HG03442 (cell line): ENCODE measurements at regions not wholly inside any gene's neighbourhood (a gene's known extent, or its start where the extent isn't known, plus 50 kb on each side); places are given as distances from the start of the nearest gene placed in this dataset.

Experiments used
- ATAC-seq: cut with Tn5 transposase; IDR thresholded peaks from one replicate; pipeline ENCODE4 v1.9.1; 2021; ENCODE audit warnings: mild to moderate bottlenecking, moderate library complexity; ENCODE audit not compliant: unreplicated experiment

- no peak for ATAC-seq
These were observed 122.8 kb upstream of the MAP3K1 start for GRCh38 chr5:56692359-56693219.

- ATAC-seq = no peak
These were observed 126.9 kb upstream of the MAP3K1 start for GRCh38 chr5:56688402-56688801.

GRCh38 chr5:56686337-56687195 lies 128.8 kb upstream of the MAP3K1 start:
- peak; percentile 64 for ATAC-seq

- ATAC-seq = no peak
These were observed 129.7 kb upstream of the MAP3K1 start for GRCh38 chr5:56685503-56686217.

GRCh38 chr5:56684159-56684558 lies 131.2 kb upstream of the MAP3K1 start:
- no peak for ATAC-seq

- ATAC-seq = no peak
These were observed 131.6 kb upstream of the MAP3K1 start for GRCh38 chr5:56683733-56684132.

- no peak for ATAC-seq
These were observed 132.1 kb upstream of the MAP3K1 start for GRCh38 chr5:56683281-56683680.

- ATAC-seq = no peak
These were observed 134.0 kb upstream of the MAP3K1 start for GRCh38 chr5:56681346-56681745.

- ATAC-seq = no peak
These were observed 134.6 kb upstream of the MAP3K1 start for GRCh38 chr5:56680731-56681130.

GRCh38 chr5:56677690-56678305 lies 137.6 kb upstream of the MAP3K1 start:
- ATAC-seq = no peak

- ATAC-seq = no peak
These were observed 139.1 kb upstream of the MAP3K1 start for GRCh38 chr5:56676091-56676768.

GRCh38 chr5:56674441-56674840 lies 140.9 kb upstream of the MAP3K1 start:
- ATAC-seq = no peak

- no peak for ATAC-seq
These were observed 142.2 kb upstream of the MAP3K1 start for GRCh38 chr5:56673171-56673570.

- ATAC-seq = no peak
These were observed 143.8 kb upstream of the MAP3K1 start for GRCh38 chr5:56671571-56671970.

- no peak for ATAC-seq
These were observed 144.4 kb upstream of the MAP3K1 start for GRCh38 chr5:56670916-56671315.

- ATAC-seq = peak; percentile 99
These were observed 145.5 kb upstream of the MAP3K1 start for GRCh38 chr5:56669534-56670483.

GRCh38 chr5:56668996-56669395 lies 146.4 kb upstream of the MAP3K1 start:
- ATAC-seq = no peak

- no peak for ATAC-seq
These were observed 147.7 kb upstream of the MAP3K1 start for GRCh38 chr5:56667692-56668091.

GRCh38 chr5:56666901-56667300 lies 148.4 kb upstream of the MAP3K1 start:
- ATAC-seq = no peak
